Urinary bladder (tissue), 4 donors: ENCODE measurements at regions not wholly inside any gene's neighbourhood (a gene's known extent, or its start where the extent isn't known, plus 50 kb on each side); places are given as distances from the start of the nearest gene placed in this dataset. TPM values are rescaled to one million over a fixed set of nuclear protein-coding genes. Genes with fewer than 3 reads are reported as not detected.
A peak's percentile ranks its signal among the peaks of the same experiment; 100 is the strongest.

Experiments used
- DNase-seq: peaks from one replicate; pipeline ENCODE4 v3.0.0-alpha.2; 2015; ENCODE audit errors: extremely low spot score
- H3K27ac ChIP-seq: one replicate; pipeline ENCODE4 v1.5.1; 2013; ENCODE audit warnings: low read depth, mild to moderate bottlenecking, moderate library complexity
- H3K36me3 ChIP-seq: one replicate; pipeline ENCODE4 v1.6.1; 2013; ENCODE audit warnings: mild to moderate bottlenecking, moderate library complexity; ENCODE audit not compliant: insufficient read depth
- H3K4me1 ChIP-seq: one replicate; pipeline ENCODE4 v1.6.1; 2013; ENCODE audit warnings: mild to moderate bottlenecking, moderate library complexity; ENCODE audit not compliant: insufficient read depth
- H3K4me3 ChIP-seq: one replicate; pipeline ENCODE4 v1.5.1; 2013; ENCODE audit warnings: low read depth, low read length
- WGBS: extraction: QIAGEN DNeasy Blood & Tissue Kit; methylation state at CpG from one replicate; pipeline ENCODE4 v1.1.7; 2013; 5-methylcytosine and 5-hydroxymethylcytosine counted together
- small RNA-seq: library from RNA; depleted of rRNA; stranded (forward); fragments of <200 nt; gene quantifications from one replicate; pipeline ENCODE3, GENCODE V24; 2014
- donor health status: healthy with polysubstance abuse.
- donor health status: healthy.

- no peaks in the 10 kb centered on the region for H3K36me3 ChIP-seq
- H3K4me1 ChIP-seq = no peaks in the 10 kb centered on the region
- H3K27ac ChIP-seq = peak overlapping the region; percentile 23
- no peak overlapping the region for H3K4me3 ChIP-seq
- WGBS = 53% methylated on average over 8 of the region's 8 CpGs
- DNase-seq = no peak
Observed at GRCh38 chr18:22872900-22873537, 60.1 kb upstream of the RBBP8 start.

GRCh38 chr18:22879293-22879692 lies 53.8 kb upstream of the RBBP8 start:
- no peak overlapping the region for H3K4me3 ChIP-seq
- H3K36me3 ChIP-seq = no peaks in the 10 kb centered on the region
- no peak for DNase-seq
- WGBS = 69% methylated on average over 3 of the region's 3 CpGs
- H3K4me1 ChIP-seq = no peaks in the 10 kb centered on the region
- no peak overlapping the region for H3K27ac ChIP-seq

GRCh38 chr18:22882084-22882483 lies 51.0 kb upstream of the RBBP8 start:
- H3K36me3 ChIP-seq = no peaks in the 10 kb centered on the region
- no peak overlapping the region for H3K4me3 ChIP-seq
- H3K4me1 ChIP-seq = no peaks in the 10 kb centered on the region
- no peak overlapping the region for H3K27ac ChIP-seq
- DNase-seq = no peak

- Histone ChIP-seq H3K36me3 (no peaks in the 10 kb centered on the region), H3K4me3 (no peak overlapping the region), H3K27ac (no peak overlapping the region), H3K4me1 (no peaks in the 10 kb centered on the region)
- no peak for DNase-seq
- WGBS = 74% methylated on average over 2 of the region's 2 CpGs
Observed at GRCh38 chr18:22883179-22883578, 49.9 kb upstream of the RBBP8 start.

Small RNAs in the stretch of these regions (small RNA-seq; reads per million reads assigned to genes)
- gene RNU6-1032P = not detected
